GM10847 (cell line): ENCODE measurements at regions not wholly inside any gene's neighbourhood (a gene's known extent, or its start where the extent isn't known, plus 50 kb on each side); places are given as distances from the start of the nearest gene placed in this dataset.

Source experiments
- POLR2A ChIP-seq: IDR thresholded peaks from 2 replicates; pipeline ENCODE4 v1.6.1; 2011; ENCODE audit not compliant: insufficient read length; ENCODE audit errors: extremely low read depth

DNA sequence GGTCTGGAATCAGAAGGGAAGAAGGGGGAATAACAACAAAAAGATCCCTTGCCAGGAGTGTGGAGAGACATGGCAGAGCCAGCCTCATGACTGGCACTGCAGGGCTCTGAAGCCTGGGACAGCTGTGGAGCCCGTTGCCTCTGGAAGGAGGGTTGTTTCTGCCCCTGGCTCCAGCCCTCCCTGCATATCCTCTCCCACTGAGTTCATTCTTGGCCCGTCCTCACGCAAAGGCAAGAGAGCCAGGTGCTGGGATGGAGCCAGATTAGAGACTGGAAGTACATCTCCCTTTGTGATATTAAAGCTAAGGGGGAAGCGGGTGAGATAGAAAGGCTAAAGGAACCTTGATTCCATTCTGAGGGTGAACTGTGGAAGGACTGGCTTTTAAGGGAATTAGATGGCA, 141.5 kb upstream of the NPVF start:
- no peak for TF ChIP-seq POLR2A

DNA sequence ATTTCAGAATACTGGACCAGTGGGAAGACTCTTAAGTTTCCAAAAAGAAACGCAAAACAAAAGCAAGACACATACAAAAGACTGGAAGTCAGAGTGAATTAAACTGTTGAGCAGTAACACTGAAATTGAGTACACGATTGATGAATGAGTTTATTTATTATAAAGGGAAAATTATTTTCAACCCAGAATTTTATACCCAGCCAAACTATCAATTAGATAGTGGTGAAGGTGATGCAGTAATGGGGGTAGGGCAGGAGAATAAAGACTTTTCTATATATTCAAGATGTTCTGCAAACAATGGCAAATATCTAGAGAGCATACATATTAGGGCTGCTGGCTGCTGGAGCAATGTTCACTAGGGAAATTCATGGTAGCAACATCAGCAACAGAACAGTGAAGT, 143.7 kb upstream of the NPVF start:
- no peak for TF ChIP-seq POLR2A

DNA sequence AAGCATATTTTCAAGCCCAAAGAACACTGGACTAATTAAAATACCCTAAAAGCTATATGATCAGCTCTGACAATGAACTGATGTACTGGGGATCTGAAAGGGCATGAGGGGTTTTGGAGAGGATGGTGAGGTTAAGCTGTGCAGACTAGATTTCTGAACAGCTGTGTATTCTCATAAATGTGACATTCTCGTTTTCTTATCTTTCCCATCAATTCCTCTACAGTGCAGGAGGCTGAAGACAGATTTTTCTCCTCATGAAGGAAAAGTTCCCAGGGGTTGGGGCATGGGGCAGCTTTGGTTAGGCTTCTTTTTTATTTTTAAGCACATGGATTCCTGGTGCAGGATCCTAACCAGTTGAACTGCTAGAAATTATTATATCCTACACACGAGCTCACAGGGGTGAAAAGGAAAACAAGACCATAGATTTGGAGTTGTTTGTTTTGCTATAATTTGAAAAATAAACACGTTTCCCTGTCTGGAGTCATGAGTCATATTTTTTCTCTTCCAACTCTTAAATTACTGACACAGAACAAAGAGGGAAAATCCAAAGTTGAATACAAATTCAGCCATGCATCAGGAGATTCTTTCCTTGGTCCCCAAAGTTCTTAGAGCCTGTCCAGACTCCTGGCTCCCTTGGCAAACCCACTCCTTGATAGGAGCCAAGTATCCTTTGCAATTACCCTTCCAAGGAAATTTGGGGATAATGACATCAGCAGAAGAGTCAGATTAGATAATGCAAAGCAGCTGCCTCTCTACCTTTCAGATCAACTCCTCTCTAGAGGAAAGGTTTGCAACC, 147.7 kb upstream of the NPVF start:
- TF ChIP-seq POLR2A, result no peak

DNA sequence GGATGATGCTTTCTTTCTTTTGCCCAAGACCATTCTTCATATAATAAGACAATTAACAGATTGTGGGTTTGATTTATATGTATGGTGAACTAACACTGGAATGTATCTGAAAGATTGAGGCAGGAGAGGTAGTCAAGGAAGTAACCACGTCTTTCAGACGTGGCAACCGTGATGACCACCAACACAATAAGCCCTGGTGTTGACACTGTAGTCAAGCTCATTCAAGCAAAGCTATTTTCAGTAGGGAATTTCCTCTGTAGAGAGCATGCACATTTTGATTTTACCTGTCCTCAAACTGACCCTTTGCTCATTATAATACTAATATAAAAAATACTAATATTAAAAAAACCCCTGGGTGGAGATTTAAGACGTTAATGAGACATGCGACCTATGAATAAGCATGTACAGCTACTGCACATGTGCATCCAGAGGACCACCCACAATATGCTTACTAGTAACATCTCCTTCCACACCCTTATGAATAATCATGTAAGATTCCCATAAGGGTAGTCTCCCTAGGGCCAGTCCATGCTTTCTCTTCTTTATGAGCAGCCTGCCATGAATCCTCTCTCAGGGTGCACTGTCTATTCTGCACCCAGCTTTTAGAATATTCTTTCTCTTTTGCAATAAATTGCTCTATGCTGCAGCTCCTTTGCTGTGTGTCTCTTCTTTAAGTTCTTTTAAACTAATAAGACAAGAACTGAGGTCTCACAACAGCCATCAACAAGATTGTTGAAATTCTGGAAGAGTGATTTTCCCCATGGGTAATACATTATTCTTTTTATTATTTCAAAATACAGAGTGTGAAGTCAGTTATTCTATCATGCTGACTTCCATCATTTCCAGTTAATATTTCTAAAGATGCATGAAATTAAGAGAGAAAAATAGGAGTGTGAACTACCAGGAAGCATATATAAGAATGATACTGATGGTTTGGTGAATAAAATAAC, 151.3 kb upstream of the NPVF start:
- no peak for TF ChIP-seq POLR2A

DNA sequence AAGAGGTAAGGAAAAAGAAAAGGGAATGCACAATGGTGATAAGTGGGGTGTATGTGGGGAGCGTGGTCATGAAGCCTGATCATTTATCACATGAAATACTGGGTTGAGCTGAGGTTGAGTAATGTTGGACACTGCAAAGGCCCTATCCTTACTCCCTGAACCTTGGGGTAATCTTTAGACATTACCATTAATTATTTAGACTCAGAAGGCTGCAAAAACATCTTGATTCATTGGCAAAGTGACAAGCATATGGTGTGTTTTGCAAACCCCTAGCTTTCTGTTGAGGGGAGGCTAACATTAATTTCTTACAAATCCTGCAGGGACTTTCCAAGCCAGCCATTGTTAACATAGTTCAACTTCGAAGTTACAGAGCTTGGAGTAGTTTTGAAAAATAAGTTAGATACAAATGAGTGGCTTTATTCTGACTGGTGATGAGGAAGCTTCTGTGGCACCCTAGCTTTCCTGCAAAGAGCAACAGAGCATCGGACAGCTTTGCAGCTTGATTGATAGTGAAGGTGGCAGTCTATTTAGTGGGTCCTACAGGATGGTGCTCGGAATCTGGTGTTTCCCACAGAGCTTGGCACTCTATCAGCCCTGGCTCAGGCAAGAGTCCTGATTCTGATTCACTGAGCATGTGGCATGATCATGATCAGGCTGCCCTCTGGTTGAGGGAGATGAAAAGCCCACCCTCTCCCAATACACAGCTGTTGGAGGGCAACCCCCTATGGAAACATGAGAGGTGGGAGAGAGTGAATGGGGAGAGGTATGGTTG, 153.7 kb upstream of the NPVF start:
- TF ChIP-seq POLR2A, result no peak

DNA sequence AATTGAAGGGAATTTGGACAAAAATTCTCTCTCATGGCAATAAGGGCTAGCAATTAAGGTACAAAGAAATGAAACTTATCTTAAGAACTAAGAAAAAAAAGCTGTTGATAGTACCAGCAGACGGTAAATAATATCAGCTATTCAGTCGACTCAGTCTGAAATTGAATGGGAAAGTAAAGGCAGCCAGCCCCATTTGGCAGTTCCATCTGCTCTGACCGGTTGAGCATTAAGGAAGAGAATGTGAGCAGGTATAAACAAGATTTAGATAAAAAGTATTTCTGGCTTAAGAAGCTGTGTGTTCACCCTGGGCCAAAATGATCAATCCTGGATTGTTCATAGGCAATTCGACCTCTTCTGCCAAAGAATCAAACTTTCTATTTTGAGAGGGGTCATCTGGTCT, 154.6 kb upstream of the NPVF start:
- no peak for TF ChIP-seq POLR2A

DNA sequence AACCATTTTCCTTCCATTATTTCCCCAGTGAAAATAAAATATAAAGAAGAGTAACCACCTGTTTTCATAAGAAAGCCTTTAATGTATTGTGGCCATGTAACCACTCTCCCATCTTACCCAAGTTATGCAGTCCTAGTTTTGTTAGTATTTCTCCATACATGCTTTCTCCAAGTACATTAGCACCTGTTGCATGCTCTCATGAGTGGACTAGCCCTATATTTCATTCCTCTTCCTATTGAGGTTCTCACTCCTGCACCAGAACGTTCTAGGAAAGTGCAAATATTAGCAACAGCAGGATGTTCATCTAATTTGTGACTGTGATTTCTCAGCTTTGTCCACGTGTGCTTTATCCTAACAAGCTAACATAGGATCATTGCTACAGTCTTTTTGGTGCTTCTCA, 155.1 kb upstream of the NPVF start:
- TF ChIP-seq POLR2A, result no peak

DNA sequence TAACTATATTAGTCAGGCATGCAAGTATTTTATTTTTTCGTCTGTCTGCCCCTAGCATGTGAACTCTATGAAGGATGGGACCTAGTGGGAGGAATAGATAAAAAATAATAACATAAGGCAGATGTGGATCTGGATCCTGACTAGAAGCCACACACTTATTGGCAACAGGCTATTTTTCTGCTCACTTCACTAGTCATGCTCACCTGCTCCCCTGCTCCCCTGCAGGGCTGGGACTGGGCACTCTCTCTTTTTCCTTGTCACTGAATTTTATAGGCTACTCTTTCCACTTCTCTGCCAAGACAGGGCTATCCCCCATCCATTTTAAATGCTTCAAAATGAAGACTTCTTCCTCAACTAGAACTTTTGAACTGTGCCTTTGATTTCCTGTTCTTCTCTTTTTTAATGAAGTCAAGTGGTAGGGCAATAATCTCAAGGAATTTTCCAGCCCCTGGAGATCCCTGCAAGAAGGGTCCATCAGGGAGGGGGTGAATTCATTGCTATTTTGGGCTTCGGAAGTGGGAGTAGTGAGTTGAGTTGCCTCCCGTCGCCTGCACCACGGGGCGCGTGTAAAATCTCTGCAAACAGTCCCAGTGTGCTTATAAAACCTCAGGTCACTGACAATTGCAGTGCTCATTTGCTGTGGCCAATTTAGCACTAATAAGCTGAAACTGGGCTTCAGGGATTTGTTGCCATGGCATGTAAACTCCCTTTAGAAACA, 156.7 kb upstream of the NPVF start:
- no peak for TF ChIP-seq POLR2A

DNA sequence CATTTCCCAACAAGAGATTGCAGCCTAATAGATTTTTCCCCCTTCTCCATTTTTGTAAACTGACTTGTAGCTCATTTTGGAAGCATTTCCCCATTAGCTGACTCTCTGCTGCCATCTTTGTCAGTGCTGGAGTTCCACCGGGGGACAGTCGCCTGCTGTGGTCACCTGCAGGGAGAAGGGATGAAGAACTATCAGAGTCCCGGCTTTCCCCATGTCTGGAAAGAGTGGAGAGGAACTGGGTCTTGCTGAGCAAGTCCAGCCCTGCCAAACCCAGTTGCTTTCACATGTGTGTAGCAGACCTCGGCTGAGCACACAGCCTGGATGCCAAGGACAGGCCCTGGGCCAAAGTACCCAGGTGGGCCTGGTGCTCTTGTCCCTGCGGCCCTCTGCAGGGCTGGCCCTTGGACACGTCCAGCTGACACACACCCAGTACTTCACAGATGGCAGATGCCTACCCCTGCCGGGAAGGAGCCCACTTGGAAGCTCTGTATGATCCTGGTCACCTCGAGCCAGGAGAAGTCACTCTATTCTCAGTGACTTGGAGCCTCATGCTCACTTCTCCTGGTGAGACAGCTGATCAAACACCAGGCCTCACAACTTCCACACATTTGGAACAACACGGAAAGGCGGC, 157.3 kb upstream of the NPVF start:
- no peak for TF ChIP-seq POLR2A

DNA sequence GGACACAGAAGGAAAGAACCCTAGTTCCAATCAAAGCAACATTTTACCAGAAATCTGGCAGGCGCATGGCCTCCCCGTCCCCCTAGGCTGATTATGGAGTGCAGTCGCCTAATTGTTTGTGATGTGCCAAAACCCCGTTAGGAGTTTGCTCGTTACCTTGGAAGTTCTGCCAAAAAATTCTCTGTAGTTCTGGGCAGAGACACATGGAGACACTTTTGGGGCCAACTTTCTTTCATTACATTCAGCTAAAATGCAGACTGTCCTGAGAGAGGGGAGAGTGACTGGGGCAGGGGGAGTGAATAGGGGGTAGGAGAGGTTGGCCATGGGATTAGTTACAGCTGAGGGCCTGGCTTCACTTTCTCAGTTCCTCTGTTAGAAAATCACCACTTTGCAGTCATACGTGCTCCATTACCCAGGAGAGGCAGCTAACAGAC, 158.0 kb upstream of the NPVF start:
- no peak for TF ChIP-seq POLR2A

DNA sequence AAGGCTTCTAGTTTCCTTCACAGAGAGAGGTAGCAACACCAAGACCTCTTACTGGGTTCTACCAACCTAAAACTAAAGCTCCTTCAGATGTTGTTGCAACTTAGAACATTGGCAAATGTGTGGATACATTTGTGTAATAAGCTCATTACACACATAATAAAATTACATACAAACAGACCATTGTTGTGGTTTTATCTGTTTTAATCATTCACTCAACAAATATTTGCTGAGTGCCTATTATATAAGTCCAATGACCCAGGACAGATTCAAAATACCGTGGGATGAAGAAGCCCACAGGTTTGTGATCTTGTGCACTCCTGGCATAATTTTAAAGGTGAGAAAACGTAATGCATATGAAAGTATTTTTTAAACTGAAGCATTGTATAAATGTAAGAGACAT, 160.4 kb upstream of the NPVF start:
- TF ChIP-seq POLR2A, result no peak

DNA sequence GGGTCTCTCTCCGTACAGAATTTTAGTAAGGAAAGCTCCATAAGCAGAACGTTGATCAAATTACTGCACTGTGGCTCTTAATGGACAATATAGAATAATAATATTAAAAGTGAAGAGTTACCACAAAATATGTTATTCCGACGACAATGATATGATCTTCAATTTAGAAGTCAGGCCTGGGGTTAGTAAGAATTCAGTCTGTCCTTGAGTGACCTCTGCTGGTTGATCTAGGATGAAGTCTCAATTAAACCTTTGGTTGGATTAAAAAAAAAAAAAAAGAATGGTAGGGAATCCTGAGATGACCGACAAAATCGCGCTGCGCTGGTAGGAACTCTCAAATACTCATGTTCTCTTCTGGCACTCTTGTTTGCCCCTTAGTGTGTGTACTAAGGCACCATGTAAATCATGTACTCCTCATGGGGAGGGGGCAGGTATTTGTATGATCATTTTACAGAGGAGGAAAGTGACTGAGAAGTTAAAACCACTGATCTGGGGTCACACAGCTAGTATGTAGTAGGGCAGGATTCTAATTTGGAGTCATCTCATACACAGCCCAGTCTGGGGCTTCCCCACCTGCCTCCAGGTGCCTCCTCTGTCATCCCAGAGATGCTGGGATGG, 161.3 kb upstream of the NPVF start:
- no peak for TF ChIP-seq POLR2A

DNA sequence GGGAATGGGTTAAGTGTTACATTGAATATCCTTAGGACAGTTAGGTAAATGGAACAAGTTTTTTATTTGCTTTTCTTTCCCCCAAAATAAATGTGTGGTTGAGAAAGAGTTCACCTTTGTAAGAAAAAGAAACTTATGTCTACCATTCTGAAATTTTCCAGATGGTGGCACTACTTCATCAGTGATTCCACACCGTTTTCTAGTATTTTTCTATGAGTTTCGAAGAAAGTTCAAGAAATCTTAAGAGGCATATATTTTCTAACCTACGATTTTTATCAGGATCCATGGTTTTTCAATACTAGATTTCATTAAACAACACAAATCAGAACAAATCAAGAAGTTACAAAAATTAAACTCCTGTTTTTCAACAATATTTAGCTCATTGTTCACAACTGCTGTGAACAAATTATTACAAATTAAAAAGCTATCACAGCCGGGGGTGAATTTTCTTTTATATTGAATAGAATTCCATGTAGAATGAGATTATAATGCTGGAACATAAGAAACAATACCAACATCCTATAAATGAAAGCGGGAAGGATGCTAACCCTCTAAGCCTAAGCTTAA, 163.1 kb upstream of the NPVF start:
- TF ChIP-seq POLR2A, result no peak

DNA sequence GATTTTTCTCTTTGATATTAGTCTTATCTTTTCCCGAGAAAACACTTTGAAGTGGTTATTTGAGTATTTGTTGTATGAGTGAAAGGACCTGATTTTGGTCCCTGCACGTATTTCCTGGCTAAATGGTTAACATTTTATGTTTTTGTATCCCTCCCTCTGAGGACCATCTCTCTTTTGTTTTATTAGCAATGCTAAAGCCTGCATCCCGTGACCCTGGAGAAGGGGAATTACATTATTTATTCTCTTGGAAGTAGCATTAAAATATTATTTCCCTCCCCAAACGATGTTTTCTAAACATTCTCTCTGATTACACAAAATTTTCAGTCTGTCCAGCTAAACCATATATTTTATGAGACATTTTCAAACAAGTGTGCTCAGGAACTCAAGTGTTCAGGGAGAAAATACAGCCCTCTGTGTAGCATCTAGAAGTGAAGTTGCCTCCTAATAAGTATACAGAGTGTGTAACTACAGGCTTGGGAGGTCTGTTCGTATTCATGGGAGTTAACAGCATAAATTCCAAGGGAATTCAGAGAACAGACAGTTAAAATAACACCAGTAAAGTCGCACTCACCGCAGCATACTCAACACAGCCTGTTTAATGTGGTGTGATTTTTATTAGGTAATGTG, 163.8 kb upstream of the NPVF start:
- TF ChIP-seq POLR2A, result no peak
